ENCODE measurements at regions not wholly inside any gene's neighbourhood (a gene's known extent, or its start where the extent isn't known, plus 50 kb on each side); places are given as distances from the start of the nearest gene placed in this dataset.
"Not testable (repeated sequence)": the region's sequence is repeated elsewhere in the genome, so short reads cannot be mapped to it uniquely, and the experiment has no call there.

DNA sequence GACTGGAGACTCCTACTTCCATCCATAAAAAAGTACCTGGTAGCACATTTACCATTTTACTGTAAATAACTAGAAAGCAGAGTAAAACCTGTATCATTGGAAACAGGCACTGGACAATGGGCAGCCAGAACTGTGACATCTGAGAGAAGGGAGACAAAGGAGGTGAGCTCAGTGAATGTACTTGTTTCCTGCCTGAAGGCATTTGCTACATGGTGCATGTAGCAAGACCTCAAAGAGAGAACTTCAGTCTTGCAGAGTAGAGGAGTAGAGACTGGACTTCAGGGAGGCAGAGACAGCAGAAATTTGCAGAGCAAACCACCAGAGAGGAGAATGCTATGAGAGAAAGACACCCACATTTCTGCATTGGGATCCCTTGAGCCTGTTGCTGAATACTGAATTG lies 171.0 kb upstream of the CCN2 start:
- Histone ChIP-seq H3K4me3 (no peak overlapping the region), H3K27me3 (ENCODE audit: low read depth) (no peaks in the 10 kb centered on the region), H3K27ac (no peak overlapping the region), H3K9me3 (no peaks in the 10 kb centered on the region), H3K36me3 (no peaks in the 10 kb centered on the region), H3K4me1 (no peaks in the 10 kb centered on the region)
- ATAC-seq, result no peak
- TF ChIP-seq, protein P1, sequence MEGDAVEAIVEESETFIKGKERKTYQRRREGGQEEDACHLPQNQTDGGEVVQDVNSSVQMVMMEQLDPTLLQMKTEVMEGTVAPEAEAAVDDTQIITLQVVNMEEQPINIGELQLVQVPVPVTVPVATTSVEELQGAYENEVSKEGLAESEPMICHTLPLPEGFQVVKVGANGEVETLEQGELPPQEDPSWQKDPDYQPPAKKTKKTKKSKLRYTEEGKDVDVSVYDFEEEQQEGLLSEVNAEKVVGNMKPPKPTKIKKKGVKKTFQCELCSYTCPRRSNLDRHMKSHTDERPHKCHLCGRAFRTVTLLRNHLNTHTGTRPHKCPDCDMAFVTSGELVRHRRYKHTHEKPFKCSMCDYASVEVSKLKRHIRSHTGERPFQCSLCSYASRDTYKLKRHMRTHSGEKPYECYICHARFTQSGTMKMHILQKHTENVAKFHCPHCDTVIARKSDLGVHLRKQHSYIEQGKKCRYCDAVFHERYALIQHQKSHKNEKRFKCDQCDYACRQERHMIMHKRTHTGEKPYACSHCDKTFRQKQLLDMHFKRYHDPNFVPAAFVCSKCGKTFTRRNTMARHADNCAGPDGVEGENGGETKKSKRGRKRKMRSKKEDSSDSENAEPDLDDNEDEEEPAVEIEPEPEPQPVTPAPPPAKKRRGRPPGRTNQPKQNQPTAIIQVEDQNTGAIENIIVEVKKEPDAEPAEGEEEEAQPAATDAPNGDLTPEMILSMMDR (IDR thresholded peaks at IDR 0.05), result no peak
- DNase-seq, result no peak
- intact Hi-C loops (cut with DNase I), result no loop called here

DNA sequence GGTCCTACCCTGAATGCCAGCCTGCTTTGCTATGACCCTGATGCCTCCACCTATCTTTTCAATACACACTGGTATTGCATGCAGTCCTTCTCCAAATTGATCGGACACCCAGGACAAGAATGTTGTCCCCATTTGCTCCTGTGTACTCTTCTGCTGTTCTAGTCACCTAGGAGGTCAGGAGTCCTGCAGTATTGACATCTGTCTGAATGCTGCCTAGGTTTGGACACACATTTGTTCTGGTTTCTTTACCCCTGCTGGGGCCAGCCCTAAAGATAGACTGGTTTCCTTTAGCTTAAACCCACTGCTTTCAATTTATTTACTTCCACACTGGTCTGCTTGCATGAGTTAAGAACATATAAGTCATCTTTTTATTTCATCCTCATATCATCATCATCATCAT lies 167.0 kb upstream of the CCN2 start:
- no peak overlapping the region for H3K27ac ChIP-seq
- H3K36me3 ChIP-seq, result no peaks in the 10 kb centered on the region
- ATAC-seq, result no peak
- intact Hi-C loops (cut with DNase I), result no loop called here
- H3K4me3 ChIP-seq, result no peak overlapping the region
- H3K9me3 ChIP-seq, result no peaks in the 10 kb centered on the region
- DNase-seq, result no peak
- H3K4me1 ChIP-seq, result no peaks in the 10 kb centered on the region
- H3K27me3 ChIP-seq (ENCODE audit: low read depth), result no peaks in the 10 kb centered on the region
- TF ChIP-seq, protein P1 (IDR thresholded peaks at IDR 0.05), result no peak

DNA sequence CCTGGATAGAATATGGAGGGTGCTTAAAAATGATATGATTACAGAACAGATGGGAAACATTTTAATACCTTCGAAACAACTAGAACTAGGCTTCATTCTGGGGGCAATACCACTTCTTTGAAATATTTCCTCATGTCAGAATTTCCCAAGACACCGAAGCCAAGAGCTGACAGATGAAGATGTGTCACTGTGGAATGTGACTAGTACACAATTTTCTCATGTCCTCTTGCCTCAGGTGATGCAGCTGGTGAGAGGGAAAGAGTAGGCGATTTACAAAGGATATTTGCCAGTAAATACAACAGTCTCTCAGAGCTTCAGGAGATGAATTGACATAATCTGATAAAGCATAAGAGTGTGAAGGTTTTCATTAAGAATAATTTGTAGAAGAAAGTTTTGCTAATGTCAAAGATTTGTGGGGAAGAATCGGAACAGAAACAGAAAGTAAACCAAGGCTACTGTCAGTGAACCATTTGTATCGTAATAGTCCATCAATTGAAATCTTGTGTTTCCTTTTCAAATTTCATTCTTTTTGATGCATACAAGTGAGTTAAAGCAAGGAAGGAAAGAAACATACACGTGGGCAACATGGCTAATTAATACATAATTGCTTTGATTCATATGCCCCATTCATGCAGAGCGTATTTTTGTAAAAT lies 164.7 kb upstream of the CCN2 start:
- TF ChIP-seq, protein P1 (IDR thresholded peaks at IDR 0.05), result no peak
- intact Hi-C loops (cut with DNase I), result no loop called here
- H3K36me3 ChIP-seq, result no peaks in the 10 kb centered on the region
- no peak overlapping the region for H3K27ac ChIP-seq
- no peaks in the 10 kb centered on the region for H3K27me3 ChIP-seq (ENCODE audit: low read depth)
- DNase-seq (no peak), ATAC-seq (no peak)
- no peaks in the 10 kb centered on the region for H3K9me3 ChIP-seq
- H3K4me1 ChIP-seq, result no peaks in the 10 kb centered on the region
- H3K4me3 ChIP-seq, result peak overlapping the region; percentile 38

- intact Hi-C loops (cut with DNase I), result no loop called here
- Histone ChIP-seq H3K27ac (no peak overlapping the region), H3K4me1 (no peaks in the 10 kb centered on the region), H3K9me3 (peaks cover 10% of the 10 kb centered on the region), H3K36me3 (no peaks in the 10 kb centered on the region), H3K4me3 (no peak overlapping the region), H3K27me3 (ENCODE audit: low read depth) (no peaks in the 10 kb centered on the region)
- ATAC-seq (no peak), DNase-seq (no peak)
- TF ChIP-seq, protein P1 (IDR thresholded peaks at IDR 0.05), result no peak
These were observed 163.1 kb upstream of the CCN2 start for GRCh38 chr6:132114201-132114825.

DNA sequence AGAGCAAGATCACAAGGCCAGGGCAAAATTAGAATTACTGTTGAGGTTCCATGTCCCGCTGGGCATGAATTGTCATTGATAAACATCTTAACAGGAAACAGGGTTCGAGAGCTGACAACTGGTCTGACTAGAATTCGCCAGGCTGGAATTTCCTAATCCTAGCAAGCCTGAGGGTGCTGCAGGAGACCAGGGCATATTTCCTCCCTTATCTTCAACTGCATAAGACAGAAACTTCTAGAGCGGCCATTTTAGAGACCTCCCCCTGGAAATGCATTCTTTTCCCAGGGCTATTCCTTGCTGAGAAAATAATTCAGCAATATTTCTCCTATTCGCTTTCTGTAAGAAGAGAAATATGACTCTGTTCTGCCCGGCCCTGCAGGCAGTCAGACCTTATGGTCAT lies 158.6 kb upstream of the CCN2 start:
- H3K4me3 ChIP-seq; intact Hi-C loops (cut with DNase I): not testable (repeated sequence)

GRCh38 chr6:132107896-132108295 lies 156.7 kb upstream of the CCN2 start:
- Histone ChIP-seq H3K4me1 (no peaks in the 10 kb centered on the region), H3K27ac (no peak overlapping the region), H3K36me3 (no peaks in the 10 kb centered on the region), H3K9me3 (peaks cover 20% of the 10 kb centered on the region), H3K27me3 (ENCODE audit: low read depth) (no peaks in the 10 kb centered on the region), H3K4me3 (no peak overlapping the region)
- ATAC-seq (no peak), DNase-seq (no peak)
- TF ChIP-seq, protein P1 (IDR thresholded peaks at IDR 0.05), result no peak
- intact Hi-C loops (cut with DNase I), result no loop called here

More for the DNA sequence above, 158.6 kb upstream of the CCN2 start:
- H3K36me3 ChIP-seq; ATAC-seq; H3K27me3 ChIP-seq (ENCODE audit: low read depth); H3K4me1 ChIP-seq; DNase-seq; H3K27ac ChIP-seq: not testable (repeated sequence)
- peaks cover 20% of the 10 kb centered on the region for H3K9me3 ChIP-seq

All from lower lobe of right lung (tissue), 2 donors.